ENCODE measurements at regions not wholly inside any gene's neighbourhood (a gene's known extent, or its start where the extent isn't known, plus 50 kb on each side); places are given as distances from the start of the nearest gene placed in this dataset.

DNA sequence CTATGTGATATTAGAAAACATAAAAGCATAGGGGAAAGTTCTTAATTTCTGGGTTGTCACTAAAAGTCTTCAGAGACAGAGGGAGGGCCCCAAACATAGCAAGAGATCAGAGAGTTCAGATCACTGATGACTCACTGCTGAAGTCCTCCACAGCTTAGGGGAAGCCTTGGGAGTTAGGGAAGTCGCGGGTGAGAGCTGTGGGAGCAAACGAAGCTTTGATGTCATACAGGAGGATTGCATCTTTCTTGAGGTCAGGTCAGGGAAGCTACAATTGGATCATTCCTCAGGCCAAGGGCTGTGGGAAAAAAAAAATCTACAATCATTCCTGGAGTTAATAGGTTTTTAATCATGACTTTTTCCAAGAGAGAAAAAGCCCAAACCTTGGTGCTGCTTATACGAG is 96.2 kb downstream of the COPS8 start:
- Histone ChIP-seq H3K4me3 (ENCODE audit: low read depth, low read length, poor library complexity, severe bottlenecking) (no peak overlapping the region), H3K36me3 (ENCODE audit: insufficient read depth, low read length, poor library complexity, severe bottlenecking) (no peaks in the 10 kb centered on the region), H3K4me1 (ENCODE audit: insufficient read depth, low read length, poor library complexity, severe bottlenecking) (peaks cover 4% of the 10 kb centered on the region), H3K9me3 (ENCODE audit: low read depth, low read length, poor library complexity, severe bottlenecking) (no peaks in the 10 kb centered on the region), H3K27ac (ENCODE audit: low read depth, low read length, poor library complexity, severe bottlenecking) (no peak overlapping the region), H3K27me3 (replicated peaks; ENCODE audit: insufficient read depth, low read depth, low read length, poor library complexity) (peaks cover 12% of the 10 kb centered on the region)
- ChIA-PET POLR2A (ENCODE audit: low non-redundant PET) (no interaction called here), CTCF (no interaction called here)
- no TSS peak for BruUV-seq (replicated peaks)
- intact Hi-C loops (cut with micrococcal nuclease; ENCODE audit: unreplicated experiment) = no loop called here
- DNase-seq (ENCODE audit: low spot score) = no peak
- no peak for TF ChIP-seq EZH2 (IDR thresholded peaks at IDR 0.05; ENCODE audit: borderline replicate concordance, low read depth, low read length, poor library complexity, severe bottlenecking)
- TF ChIP-seq, protein P1, sequence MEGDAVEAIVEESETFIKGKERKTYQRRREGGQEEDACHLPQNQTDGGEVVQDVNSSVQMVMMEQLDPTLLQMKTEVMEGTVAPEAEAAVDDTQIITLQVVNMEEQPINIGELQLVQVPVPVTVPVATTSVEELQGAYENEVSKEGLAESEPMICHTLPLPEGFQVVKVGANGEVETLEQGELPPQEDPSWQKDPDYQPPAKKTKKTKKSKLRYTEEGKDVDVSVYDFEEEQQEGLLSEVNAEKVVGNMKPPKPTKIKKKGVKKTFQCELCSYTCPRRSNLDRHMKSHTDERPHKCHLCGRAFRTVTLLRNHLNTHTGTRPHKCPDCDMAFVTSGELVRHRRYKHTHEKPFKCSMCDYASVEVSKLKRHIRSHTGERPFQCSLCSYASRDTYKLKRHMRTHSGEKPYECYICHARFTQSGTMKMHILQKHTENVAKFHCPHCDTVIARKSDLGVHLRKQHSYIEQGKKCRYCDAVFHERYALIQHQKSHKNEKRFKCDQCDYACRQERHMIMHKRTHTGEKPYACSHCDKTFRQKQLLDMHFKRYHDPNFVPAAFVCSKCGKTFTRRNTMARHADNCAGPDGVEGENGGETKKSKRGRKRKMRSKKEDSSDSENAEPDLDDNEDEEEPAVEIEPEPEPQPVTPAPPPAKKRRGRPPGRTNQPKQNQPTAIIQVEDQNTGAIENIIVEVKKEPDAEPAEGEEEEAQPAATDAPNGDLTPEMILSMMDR (conservative IDR thresholded peaks at IDR 0.05; ENCODE audit: low read depth, low read length) = no peak

DNA sequence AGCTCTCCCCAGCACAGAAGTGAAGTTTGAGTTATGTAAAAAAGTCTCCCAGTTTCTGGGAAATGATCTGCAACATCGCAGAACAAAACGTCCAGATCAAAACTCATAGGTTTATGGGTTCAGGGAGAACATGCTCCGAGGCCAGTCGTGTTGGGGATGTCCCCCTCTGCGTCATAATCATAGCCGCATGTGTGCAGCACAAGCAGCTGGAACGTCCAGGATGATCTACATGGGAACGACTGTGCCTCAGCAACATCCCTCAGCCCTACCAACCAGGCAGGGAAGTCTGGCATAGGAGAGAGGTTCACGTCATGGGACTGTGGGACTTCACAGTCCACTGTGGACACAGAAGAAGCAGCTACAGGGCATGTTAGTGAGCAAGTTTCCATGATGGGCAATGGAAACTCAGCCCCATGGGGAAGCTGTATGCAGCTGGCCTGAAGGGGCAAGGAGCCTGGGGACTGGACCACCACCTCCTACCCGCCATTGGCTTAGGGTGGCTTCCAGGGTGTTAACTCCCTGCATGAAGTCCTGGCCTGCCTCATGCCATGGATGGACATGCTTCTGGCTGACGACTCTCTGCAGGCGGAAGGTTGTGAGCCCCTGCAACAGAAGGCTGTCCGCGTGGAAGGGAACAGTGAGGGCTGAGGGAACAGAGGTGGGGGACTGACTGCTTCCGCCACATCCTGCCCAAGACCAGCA is 96.9 kb downstream of the COPS8 start:
- Histone ChIP-seq H3K9me3 (ENCODE audit: low read depth, low read length, poor library complexity, severe bottlenecking) (no peaks in the 10 kb centered on the region), H3K4me3 (ENCODE audit: low read depth, low read length, poor library complexity, severe bottlenecking) (no peak overlapping the region), H3K4me1 (ENCODE audit: insufficient read depth, low read length, poor library complexity, severe bottlenecking) (peaks cover 4% of the 10 kb centered on the region), H3K27ac (ENCODE audit: low read depth, low read length, poor library complexity, severe bottlenecking) (no peak overlapping the region), H3K36me3 (ENCODE audit: insufficient read depth, low read length, poor library complexity, severe bottlenecking) (no peaks in the 10 kb centered on the region), H3K27me3 (replicated peaks; ENCODE audit: insufficient read depth, low read depth, low read length, poor library complexity) (peaks cover 17% of the 10 kb centered on the region)
- POLR2A ChIA-PET (ENCODE audit: low non-redundant PET) = no interaction called here
- CTCF ChIA-PET = no interaction called here
- DNase-seq (ENCODE audit: low spot score) = no peak
- no TSS peak for BruUV-seq (replicated peaks)
- TF ChIP-seq EZH2 (IDR thresholded peaks at IDR 0.05; ENCODE audit: borderline replicate concordance, low read depth, low read length, poor library complexity, severe bottlenecking) = no peak
- TF ChIP-seq, protein P1 (conservative IDR thresholded peaks at IDR 0.05; ENCODE audit: low read depth, low read length) = no peak
- intact Hi-C loops (cut with micrococcal nuclease; ENCODE audit: unreplicated experiment) = no loop called here

DNA sequence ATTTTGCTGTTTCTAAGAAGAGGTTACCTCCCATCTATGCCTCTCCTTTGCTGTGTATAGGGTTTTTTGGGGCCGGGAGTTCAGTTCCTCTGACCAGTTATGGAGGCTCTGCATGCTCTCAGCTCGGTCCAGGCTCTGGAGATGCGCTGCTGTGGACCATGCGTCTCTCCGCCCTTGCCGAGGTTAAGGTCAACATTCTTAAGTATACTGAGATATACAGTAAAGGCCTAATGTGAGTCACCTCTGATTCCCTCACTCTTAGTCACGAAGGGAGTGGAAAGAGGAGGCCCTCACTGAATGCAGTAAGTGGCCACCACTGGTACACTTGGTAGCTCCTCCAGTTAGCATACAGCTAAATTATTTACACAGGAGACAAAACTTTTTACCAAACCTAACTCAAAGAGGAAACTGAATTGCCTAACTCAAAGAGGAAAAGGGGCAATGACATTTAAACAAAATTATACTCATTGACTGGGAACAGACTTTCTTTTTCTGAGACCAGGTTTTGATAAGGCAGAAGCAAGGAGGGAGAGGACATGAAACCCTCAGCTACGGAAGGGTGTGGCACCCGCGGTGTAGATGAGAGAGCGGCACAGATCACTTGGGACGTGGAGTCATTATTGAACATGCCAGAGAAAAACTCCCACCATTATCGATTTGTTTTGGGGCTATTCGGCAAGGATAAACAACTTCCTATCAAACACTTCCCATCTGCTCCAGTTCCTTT is 98.7 kb downstream of the COPS8 start:
- no peak overlapping the region for H3K27ac ChIP-seq (ENCODE audit: low read depth, low read length, poor library complexity, severe bottlenecking)
- intact Hi-C loops (cut with micrococcal nuclease; ENCODE audit: unreplicated experiment) = no loop called here
- peaks cover 4% of the 10 kb centered on the region for H3K4me1 ChIP-seq (ENCODE audit: insufficient read depth, low read length, poor library complexity, severe bottlenecking)
- CTCF ChIA-PET = no interaction called here
- no peak overlapping the region for H3K4me3 ChIP-seq (ENCODE audit: low read depth, low read length, poor library complexity, severe bottlenecking)
- no peaks in the 10 kb centered on the region for H3K36me3 ChIP-seq (ENCODE audit: insufficient read depth, low read length, poor library complexity, severe bottlenecking)
- H3K9me3 ChIP-seq (ENCODE audit: low read depth, low read length, poor library complexity, severe bottlenecking) = no peaks in the 10 kb centered on the region
- no peak for TF ChIP-seq EZH2 (IDR thresholded peaks at IDR 0.05; ENCODE audit: borderline replicate concordance, low read depth, low read length, poor library complexity, severe bottlenecking)
- TF ChIP-seq, protein P1 (conservative IDR thresholded peaks at IDR 0.05; ENCODE audit: low read depth, low read length) = no peak
- POLR2A ChIA-PET (ENCODE audit: low non-redundant PET) = interaction anchor here (0.6 kb wide), 1 partner anchor 253 kb away, joined by 3 read pairs; no protein-coding TSS in a partner anchor
- DNase-seq (ENCODE audit: low spot score) = no peak
- peaks cover 17% of the 10 kb centered on the region for H3K27me3 ChIP-seq (replicated peaks; ENCODE audit: insufficient read depth, low read depth, low read length, poor library complexity)
- no TSS peak for BruUV-seq (replicated peaks)

Data from A673 (cell line).